ENCODE measurements at regions not wholly inside any gene's neighbourhood (a gene's known extent, or its start where the extent isn't known, plus 50 kb on each side); places are given as distances from the start of the nearest gene placed in this dataset.
"Not testable (repeated sequence)": the region's sequence is repeated elsewhere in the genome, so short reads cannot be mapped to it uniquely, and the experiment has no call there.

GRCh38 chr3:167102071-167102470 is 278.0 kb downstream of the ZBBX start:
- no peak for DNase-seq (ENCODE audit: low read depth)

- DNase-seq (ENCODE audit: low read depth): no peak
Observed at GRCh38 chr3:167100651-167101050, 279.4 kb downstream of the ZBBX start.

DNA sequence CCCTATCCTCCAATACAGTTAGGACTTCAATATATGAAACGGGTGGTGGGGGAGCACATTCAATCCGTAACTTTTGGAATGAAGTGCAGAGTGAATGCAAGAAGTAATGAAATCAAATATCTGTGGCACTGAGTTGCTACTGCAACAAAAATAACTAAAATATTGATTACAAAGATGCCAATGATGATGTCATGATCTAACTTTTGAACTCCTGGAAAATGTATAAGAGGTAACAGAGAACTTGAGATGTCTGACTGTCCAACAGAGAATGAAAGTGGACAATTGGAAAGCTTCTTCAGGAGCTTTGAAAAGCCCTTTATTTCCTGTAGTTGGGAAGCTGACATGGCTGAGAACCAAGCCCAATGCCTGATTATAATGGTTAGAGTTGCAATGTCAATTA is 279.9 kb downstream of the ZBBX start:
- DNase-seq (ENCODE audit: low read depth): no peak

DNA sequence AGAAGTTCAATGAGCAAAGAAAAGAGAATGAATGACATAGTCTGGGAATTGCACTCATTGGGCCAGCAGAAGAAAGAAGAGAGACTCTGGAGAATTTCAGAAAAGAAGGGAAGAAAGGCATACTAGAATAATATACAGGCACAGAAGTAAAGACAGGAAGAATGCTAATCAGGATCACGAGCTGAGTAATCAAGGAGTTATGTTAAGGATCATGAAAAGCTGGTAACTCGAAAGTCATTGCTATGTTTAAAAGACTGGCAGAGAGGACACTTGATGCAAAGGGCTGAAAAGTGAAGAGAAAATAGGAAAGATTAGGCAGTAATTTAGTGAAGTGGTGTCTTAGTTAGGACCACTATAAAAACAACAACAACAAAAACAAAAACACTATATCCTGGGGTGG is 284.1 kb downstream of the ZBBX start:
- DNase-seq (ENCODE audit: low read depth): no peak

DNA sequence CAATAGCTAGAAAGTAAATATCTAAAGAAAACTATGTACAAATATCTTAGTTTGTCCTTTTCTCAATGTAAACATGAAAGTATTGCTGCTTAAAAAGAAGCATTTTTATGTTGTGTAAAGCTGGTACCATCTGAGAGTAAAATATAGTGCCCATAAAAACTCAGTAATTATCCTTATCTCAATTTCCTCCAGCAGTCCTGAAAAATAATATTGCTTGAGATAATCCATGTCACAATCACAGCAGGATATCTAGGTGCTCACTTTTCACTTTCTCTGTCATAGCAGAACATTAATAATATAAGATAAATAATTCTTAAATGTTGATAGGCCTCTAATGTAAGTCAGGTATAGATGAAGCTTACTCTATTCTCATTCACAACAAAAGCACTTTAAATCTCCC is 285.5 kb downstream of the ZBBX start:
- DNase-seq (ENCODE audit: low read depth): no peak

GRCh38 chr3:167091226-167091625 is 288.9 kb downstream of the ZBBX start:
- DNase-seq (ENCODE audit: low read depth): no peak

DNA sequence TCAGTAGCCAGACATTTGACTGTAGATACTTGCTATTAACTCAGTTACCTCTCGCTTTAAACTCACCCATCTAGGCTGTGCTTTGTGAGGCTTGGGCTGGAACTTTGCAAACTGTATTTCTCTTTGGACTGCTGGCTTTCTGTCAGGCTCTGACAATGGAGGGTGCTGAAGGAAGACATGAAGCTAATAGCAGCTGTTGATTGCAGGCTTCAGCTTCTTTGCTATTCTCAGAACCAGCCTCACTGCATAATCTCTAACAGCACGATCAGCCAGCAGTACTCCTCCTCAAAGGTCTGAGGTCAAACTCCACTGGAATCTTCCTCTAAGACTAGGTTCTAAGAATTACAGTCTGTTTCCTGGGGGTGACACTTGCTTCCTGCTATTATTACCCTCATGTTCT is 295.6 kb downstream of the ZBBX start:
- DNase-seq (ENCODE audit: low read depth): no peak

DNA sequence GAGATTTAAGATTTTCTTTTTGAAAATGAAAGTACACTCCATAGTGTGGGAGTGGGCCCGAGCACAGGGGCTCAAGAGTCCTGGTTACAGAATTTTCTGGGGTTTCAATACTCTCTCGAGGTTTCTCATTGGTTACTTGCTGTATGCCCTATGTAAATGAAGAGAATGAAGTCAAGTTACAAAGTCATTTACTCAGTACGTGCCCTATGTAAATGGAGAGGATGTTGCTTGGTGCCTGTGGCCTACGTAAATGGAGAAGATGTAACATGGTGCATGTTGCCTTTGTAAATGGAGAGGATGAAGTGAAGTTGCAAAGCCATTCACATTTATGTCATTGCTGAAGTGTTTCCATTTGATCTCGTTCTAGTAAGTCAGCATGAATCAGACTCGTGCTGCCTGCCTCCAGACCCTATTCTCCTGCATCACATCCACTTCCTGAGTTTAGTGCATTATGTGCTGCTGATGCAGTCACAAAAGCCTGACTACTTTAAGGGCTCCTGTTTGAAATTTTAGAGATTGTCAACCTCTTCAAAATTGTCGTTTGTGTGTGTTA is 302.0 kb downstream of the ZBBX start:
- no peak for DNase-seq (ENCODE audit: low read depth)

- DNase-seq (ENCODE audit: low read depth): no peak
Observed at GRCh38 chr3:167067787-167068161, 312.3 kb downstream of the ZBBX start.

- no peak for DNase-seq (ENCODE audit: low read depth)
Observed at GRCh38 chr3:167066977-167067786, 312.9 kb downstream of the ZBBX start.

DNA sequence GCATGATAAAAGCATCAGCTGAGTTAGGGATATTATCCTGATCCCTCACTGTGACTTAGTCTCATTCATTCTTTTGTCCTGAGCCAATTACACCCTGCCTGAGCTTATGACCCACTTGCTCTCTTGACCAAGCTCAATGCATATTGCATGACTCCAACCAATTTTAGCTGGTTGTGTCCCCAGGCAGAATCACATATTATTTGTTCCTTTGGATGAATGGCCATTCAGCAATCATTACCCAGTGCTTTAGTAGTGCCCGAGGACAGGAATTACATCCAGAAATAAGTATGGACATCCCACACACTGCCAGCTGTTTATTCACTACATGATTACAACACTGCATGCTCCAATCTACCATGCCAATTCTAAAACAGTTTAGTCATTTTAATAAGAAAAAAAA is 322.5 kb downstream of the ZBBX start:
- DNase-seq (ENCODE audit: low read depth): no peak

- DNase-seq (ENCODE audit: low read depth): no peak
Observed at GRCh38 chr3:167054926-167055325, 325.2 kb downstream of the ZBBX start.

DNA sequence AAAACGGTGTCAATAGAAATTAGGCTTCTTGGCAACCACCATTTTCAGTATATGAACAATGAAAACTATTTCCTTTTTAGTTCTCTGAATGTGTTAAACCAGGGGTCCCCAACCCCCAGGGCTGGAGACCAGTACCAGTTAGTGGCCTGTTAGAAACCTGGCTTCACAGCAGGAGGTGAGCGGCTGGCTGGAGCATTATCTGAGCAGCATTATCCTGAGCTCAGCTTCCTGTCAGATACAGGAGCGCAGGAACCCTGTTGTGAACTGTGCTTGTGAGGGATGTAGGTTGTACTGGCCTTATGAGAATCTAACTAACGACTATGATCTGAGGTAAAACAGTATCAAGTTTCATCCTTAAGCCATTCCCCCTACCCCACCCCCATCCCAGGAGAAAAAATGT is 328.7 kb downstream of the ZBBX start:
- DNase-seq (ENCODE audit: low read depth): no peak

GRCh38 chr3:167033866-167034265 is 346.2 kb downstream of the ZBBX start:
- DNase-seq (ENCODE audit: low read depth): no peak

DNA sequence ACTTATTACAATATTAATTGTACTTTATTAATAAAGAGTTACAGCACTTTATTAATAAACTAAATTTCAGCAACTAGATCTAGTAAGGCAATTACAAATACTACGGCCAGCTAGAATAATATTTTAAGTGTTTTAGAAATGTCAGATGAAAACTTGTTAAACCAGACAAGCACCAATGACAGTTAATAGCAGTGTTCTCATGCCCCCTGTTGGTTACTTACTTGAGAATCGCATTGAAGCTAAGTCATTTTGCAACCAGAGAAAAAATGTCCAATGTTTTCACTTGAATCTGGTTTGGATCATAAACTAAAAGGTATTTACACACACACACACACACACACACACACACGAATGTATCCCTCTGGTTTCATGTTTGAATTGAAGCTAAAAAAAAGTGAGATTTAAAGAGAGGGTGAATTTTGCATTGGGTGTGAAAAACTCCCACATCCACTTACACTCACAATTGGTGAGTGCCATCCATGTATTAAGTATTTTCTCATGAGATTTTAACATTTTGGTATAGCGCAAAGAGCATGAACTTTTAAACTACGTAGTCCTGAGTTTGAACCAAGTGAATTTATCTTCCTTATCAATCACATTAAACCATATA is 347.7 kb downstream of the ZBBX start:
- peak; percentile 23 for DNase-seq (ENCODE audit: low read depth)

DNA sequence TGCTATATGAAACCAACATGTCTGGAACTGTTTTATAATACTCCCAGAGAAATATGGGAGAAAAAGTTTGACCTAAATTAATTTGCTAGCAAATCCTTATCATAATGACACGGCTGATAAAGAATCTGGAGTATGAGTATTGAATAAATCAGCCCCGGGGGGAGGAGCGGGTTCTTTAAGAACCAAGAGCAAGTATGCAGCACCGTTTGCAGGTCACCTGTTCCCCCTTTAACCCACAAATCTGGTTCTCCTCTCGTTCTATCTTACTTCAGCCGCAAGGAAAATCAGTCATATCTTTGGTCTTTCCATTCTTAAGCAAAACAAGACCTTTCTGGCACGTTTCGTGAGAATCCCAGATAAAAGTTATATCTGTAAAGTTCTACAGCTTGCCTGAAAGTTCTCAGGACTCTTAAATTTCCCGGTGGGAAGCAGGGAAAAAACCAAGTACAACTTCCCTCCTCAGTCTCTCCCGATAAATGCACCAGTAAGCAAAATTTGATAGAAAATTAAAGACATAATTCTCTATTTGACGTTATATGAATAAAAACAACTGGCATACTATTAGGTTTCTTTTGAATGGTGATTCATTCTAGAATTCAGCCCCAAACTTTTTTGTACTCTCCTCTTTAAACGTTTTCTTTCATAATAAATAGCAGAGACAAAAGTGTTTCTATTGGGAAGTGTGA is 348.6 kb downstream of the ZBBX start:
- no peak for DNase-seq (ENCODE audit: low read depth)

DNA sequence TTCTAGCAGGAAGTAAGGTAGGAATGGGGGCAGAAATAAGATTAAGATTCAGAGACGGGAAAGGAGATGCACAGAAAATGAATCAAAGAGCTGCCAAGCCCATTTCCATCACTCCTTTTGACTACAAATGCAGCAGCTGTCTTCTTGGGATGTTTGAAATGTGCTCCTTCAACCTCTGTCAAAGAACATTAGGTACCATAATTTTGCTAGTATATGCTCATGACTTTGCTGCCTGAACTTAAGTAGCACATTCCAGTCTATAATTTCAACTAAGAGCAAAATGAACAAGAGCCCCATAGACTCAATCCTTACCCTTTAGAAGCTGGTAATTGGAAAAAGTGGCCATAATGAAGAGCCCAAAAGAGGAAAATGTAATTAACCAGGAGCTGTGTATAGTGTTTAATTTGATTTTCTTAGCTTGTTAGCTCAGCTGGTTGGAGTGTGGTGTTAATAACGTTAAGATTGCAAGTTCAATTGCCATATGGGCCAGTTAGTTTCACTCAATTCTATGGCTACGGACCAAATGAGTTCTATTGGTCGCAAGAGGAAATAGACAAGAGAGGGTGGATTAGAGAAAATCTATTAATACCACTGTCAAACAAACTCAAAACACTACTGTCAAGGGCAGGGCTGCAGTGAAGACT is 349.9 kb downstream of the ZBBX start:
- DNase-seq (ENCODE audit: low read depth): no peak

DNA sequence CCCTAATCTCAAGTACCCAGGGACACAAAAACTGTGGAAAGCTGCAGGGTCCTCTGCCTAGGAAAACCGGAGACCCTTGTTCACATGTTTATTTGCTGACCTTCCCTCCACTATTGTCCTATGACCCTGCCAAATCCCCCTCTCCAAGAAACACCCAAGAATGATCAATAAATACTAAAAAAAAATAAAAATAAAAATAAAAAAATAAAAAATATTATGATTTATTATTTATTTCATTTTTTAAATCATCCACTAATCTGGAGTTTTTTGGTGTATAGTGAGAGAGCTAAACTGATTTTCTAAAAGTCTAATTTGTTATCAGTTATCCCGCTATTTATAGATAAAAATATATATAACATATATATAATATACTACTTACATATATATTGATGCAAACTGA is 360.6 kb downstream of the ZBBX start:
- not testable (repeated sequence) for DNase-seq (ENCODE audit: low read depth)

- not testable (repeated sequence) for DNase-seq (ENCODE audit: low read depth)
Observed at GRCh38 chr3:167018591-167019111, 361.4 kb downstream of the ZBBX start.

DNA sequence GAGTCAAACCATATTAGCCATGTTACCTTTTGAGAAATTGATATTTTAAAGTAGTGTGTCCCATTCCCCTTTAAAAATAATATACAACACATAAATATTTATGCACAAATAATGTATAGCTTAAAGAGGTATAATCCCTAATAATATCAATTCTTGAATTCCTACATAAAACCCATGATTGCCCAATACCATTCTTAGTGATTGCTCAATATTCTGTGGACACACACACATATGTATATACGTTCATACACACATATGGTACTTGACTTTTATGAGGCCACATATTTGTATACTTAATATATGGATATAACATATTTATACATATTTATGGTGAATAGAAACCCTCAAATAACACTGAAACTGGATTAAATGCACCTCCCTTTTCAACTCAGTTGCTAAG is 367.4 kb downstream of the ZBBX start:
- DNase-seq (ENCODE audit: low read depth): no peak

DNA sequence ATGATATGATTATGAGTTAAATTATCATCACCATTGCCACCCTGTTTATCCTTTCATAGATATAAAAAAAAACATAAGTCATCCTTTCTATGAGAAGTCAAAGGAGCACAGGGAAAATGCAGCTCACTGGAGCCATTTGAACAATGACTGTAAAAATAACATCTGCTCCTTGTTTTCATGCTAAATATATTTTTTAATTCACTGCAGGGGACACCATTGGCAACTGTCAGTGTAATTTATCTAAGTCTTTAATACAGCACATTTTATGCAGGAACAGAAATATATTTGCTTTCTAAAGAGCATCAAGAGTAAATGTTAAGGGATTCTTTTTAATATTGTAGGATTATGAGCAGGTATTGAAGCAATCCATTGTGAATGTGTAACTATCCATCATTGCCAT is 371.3 kb downstream of the ZBBX start:
- no peak for DNase-seq (ENCODE audit: low read depth)

DNA sequence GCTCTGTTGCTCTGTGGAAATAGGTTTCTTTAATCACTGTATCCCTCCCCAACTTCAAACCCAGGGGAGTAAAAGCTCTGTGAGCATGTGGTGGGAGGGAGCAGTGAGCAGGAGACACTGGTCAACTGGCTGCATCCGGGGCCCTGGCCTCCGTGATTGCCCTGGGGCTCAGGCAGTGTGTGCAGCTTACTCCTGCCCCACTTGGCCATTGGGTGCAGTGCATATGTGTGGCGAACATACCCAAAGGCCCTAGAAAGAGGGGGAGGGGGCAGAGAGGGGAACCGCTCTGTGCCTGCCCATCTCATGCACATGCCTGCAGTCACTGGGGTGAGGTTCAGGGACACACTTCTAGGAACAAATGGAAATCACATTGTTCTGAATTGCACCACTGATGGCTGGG is 378.7 kb downstream of the ZBBX start:
- DNase-seq (ENCODE audit: low read depth): no peak

Data from non-pigmented ciliary epithelial cell (primary cell).